ENCODE measurements at regions not wholly inside any gene's neighbourhood (a gene's known extent, or its start where the extent isn't known, plus 50 kb on each side); places are given as distances from the start of the nearest gene placed in this dataset.

- no peak overlapping the region for H3K27ac ChIP-seq (ENCODE audit: low read depth, low read length, severe bottlenecking)
- no peaks in the 10 kb centered on the region for H3K9me3 ChIP-seq (ENCODE audit: control insufficient read depth, low read length)
- H3K36me3 ChIP-seq (ENCODE audit: control insufficient read depth, insufficient read depth, low read length): no peaks in the 10 kb centered on the region
- peaks cover 54% of the 10 kb centered on the region for H3K4me1 ChIP-seq (ENCODE audit: control insufficient read depth, insufficient read depth, low read length, poor library complexity, severe bottlenecking)
- no peak overlapping the region for H3K4me3 ChIP-seq (ENCODE audit: extremely low read depth, insufficient read depth, low read length, poor library complexity, severe bottlenecking)
- 77 to 81% methylated on average over 14 to 16 of the region's 17 CpGs for WGBS, 2 experiments (ENCODE audit: insufficient coverage in 2 of 2)
Measured at GRCh38 chr11:119794141-119794665, 65.2 kb upstream of the NECTIN1 start.

GRCh38 chr11:119793335-119793984, 64.5 kb upstream of the NECTIN1 start:
- WGBS, 2 experiments (ENCODE audit: insufficient coverage in 2 of 2): 72 to 73% methylated on average over 8 to 9 of the region's 10 CpGs
- no peaks in the 10 kb centered on the region for H3K9me3 ChIP-seq (ENCODE audit: control insufficient read depth, low read length)
- H3K36me3 ChIP-seq (ENCODE audit: control insufficient read depth, insufficient read depth, low read length): no peaks in the 10 kb centered on the region
- H3K27ac ChIP-seq (ENCODE audit: low read depth, low read length, severe bottlenecking): no peak overlapping the region
- no peak overlapping the region for H3K4me3 ChIP-seq (ENCODE audit: extremely low read depth, insufficient read depth, low read length, poor library complexity, severe bottlenecking)
- H3K4me1 ChIP-seq (ENCODE audit: control insufficient read depth, insufficient read depth, low read length, poor library complexity, severe bottlenecking): peaks cover 61% of the 10 kb centered on the region

GRCh38 chr11:119791701-119792151, 62.7 kb upstream of the NECTIN1 start:
- no peak overlapping the region for H3K27ac ChIP-seq (ENCODE audit: low read depth, low read length, severe bottlenecking)
- H3K36me3 ChIP-seq (ENCODE audit: control insufficient read depth, insufficient read depth, low read length): no peaks in the 10 kb centered on the region
- peaks cover 51% of the 10 kb centered on the region for H3K4me1 ChIP-seq (ENCODE audit: control insufficient read depth, insufficient read depth, low read length, poor library complexity, severe bottlenecking)
- WGBS, 2 experiments (ENCODE audit: insufficient coverage in 2 of 2): 7% methylated on average over 3 to 6 of the region's 6 CpGs
- H3K4me3 ChIP-seq (ENCODE audit: extremely low read depth, insufficient read depth, low read length, poor library complexity, severe bottlenecking): no peak overlapping the region
- H3K9me3 ChIP-seq (ENCODE audit: control insufficient read depth, low read length): no peaks in the 10 kb centered on the region

GRCh38 chr11:119791047-119791446, 62.0 kb upstream of the NECTIN1 start:
- H3K4me3 ChIP-seq (ENCODE audit: extremely low read depth, insufficient read depth, low read length, poor library complexity, severe bottlenecking): no peak overlapping the region
- H3K36me3 ChIP-seq (ENCODE audit: control insufficient read depth, insufficient read depth, low read length): no peaks in the 10 kb centered on the region
- no peak overlapping the region for H3K27ac ChIP-seq (ENCODE audit: low read depth, low read length, severe bottlenecking)
- H3K4me1 ChIP-seq (ENCODE audit: control insufficient read depth, insufficient read depth, low read length, poor library complexity, severe bottlenecking): peaks cover 44% of the 10 kb centered on the region
- no peaks in the 10 kb centered on the region for H3K9me3 ChIP-seq (ENCODE audit: control insufficient read depth, low read length)
- 46 to 63% methylated on average over 3 to 6 of the region's 6 CpGs for WGBS, 2 experiments (ENCODE audit: insufficient coverage in 2 of 2)

GRCh38 chr11:119790476-119790875, 61.5 kb upstream of the NECTIN1 start:
- H3K9me3 ChIP-seq (ENCODE audit: control insufficient read depth, low read length): no peaks in the 10 kb centered on the region
- whole genome bisulfite sequencing, 2 experiments (ENCODE audit: insufficient coverage in 2 of 2): 71 to 79% methylated on average over 6 of the region's 9 CpGs
- H3K27ac ChIP-seq (ENCODE audit: low read depth, low read length, severe bottlenecking): no peak overlapping the region
- no peak overlapping the region for H3K4me3 ChIP-seq (ENCODE audit: extremely low read depth, insufficient read depth, low read length, poor library complexity, severe bottlenecking)
- no peaks in the 10 kb centered on the region for H3K36me3 ChIP-seq (ENCODE audit: control insufficient read depth, insufficient read depth, low read length)
- peaks cover 39% of the 10 kb centered on the region for H3K4me1 ChIP-seq (ENCODE audit: control insufficient read depth, insufficient read depth, low read length, poor library complexity, severe bottlenecking)

GRCh38 chr11:119789766-119790407, 60.9 kb upstream of the NECTIN1 start:
- Histone ChIP-seq H3K4me1 (ENCODE audit: control insufficient read depth, insufficient read depth, low read length, poor library complexity, severe bottlenecking) (peaks cover 33% of the 10 kb centered on the region), H3K4me3 (ENCODE audit: extremely low read depth, insufficient read depth, low read length, poor library complexity, severe bottlenecking) (no peak overlapping the region), H3K27ac (ENCODE audit: low read depth, low read length, severe bottlenecking) (no peak overlapping the region), H3K36me3 (ENCODE audit: control insufficient read depth, insufficient read depth, low read length) (no peaks in the 10 kb centered on the region), H3K9me3 (ENCODE audit: control insufficient read depth, low read length) (no peaks in the 10 kb centered on the region)
- 82 to 91% methylated on average over 7 to 10 of the region's 11 CpGs for WGBS, 2 experiments (ENCODE audit: insufficient coverage in 2 of 2)

- WGBS, 2 experiments (ENCODE audit: insufficient coverage in 2 of 2): 67 to 74% methylated on average over 14 to 17 of the region's 22 CpGs
- no peaks in the 10 kb centered on the region for H3K9me3 ChIP-seq (ENCODE audit: control insufficient read depth, low read length)
- no peak overlapping the region for H3K27ac ChIP-seq (ENCODE audit: low read depth, low read length, severe bottlenecking)
- H3K4me3 ChIP-seq (ENCODE audit: extremely low read depth, insufficient read depth, low read length, poor library complexity, severe bottlenecking): no peak overlapping the region
- H3K36me3 ChIP-seq (ENCODE audit: control insufficient read depth, insufficient read depth, low read length): no peaks in the 10 kb centered on the region
- H3K4me1 ChIP-seq (ENCODE audit: control insufficient read depth, insufficient read depth, low read length, poor library complexity, severe bottlenecking): peaks cover 31% of the 10 kb centered on the region
Measured at GRCh38 chr11:119788911-119789560, 60.0 kb upstream of the NECTIN1 start.

GRCh38 chr11:119788096-119788883, 59.3 kb upstream of the NECTIN1 start:
- no peaks in the 10 kb centered on the region for H3K9me3 ChIP-seq (ENCODE audit: control insufficient read depth, low read length)
- 88 to 94% methylated on average over 8 to 9 of the region's 12 CpGs for WGBS, 2 experiments (ENCODE audit: insufficient coverage in 2 of 2)
- peaks cover 36% of the 10 kb centered on the region for H3K4me1 ChIP-seq (ENCODE audit: control insufficient read depth, insufficient read depth, low read length, poor library complexity, severe bottlenecking)
- H3K36me3 ChIP-seq (ENCODE audit: control insufficient read depth, insufficient read depth, low read length): no peaks in the 10 kb centered on the region
- H3K4me3 ChIP-seq (ENCODE audit: extremely low read depth, insufficient read depth, low read length, poor library complexity, severe bottlenecking): no peak overlapping the region
- no peak overlapping the region for H3K27ac ChIP-seq (ENCODE audit: low read depth, low read length, severe bottlenecking)

- Histone ChIP-seq H3K9me3 (ENCODE audit: control insufficient read depth, low read length) (no peaks in the 10 kb centered on the region), H3K4me3 (ENCODE audit: extremely low read depth, insufficient read depth, low read length, poor library complexity, severe bottlenecking) (no peak overlapping the region)
- 77 to 83% methylated on average over 6 of the region's 6 CpGs for WGBS, 2 experiments (ENCODE audit: insufficient coverage in 2 of 2)
Measured at GRCh38 chr11:119787074-119787461, 58.1 kb upstream of the NECTIN1 start.

GRCh38 chr11:119786431-119787073, 57.6 kb upstream of the NECTIN1 start:
- Histone ChIP-seq H3K9me3 (ENCODE audit: control insufficient read depth, low read length) (no peaks in the 10 kb centered on the region), H3K36me3 (ENCODE audit: control insufficient read depth, insufficient read depth, low read length) (no peaks in the 10 kb centered on the region), H3K27ac (ENCODE audit: low read depth, low read length, severe bottlenecking) (no peak overlapping the region), H3K4me3 (ENCODE audit: extremely low read depth, insufficient read depth, low read length, poor library complexity, severe bottlenecking) (no peak overlapping the region), H3K4me1 (ENCODE audit: control insufficient read depth, insufficient read depth, low read length, poor library complexity, severe bottlenecking) (peaks cover 46% of the 10 kb centered on the region)
- 84 to 91% methylated on average over 8 of the region's 10 CpGs for WGBS, 2 experiments (ENCODE audit: insufficient coverage in 2 of 2)

More at GRCh38 chr11:119787074-119787461, 58.1 kb upstream of the NECTIN1 start:
- no peaks in the 10 kb centered on the region for H3K36me3 ChIP-seq (ENCODE audit: control insufficient read depth, insufficient read depth, low read length)
- peaks cover 46% of the 10 kb centered on the region for H3K4me1 ChIP-seq (ENCODE audit: control insufficient read depth, insufficient read depth, low read length, poor library complexity, severe bottlenecking)
- H3K27ac ChIP-seq (ENCODE audit: low read depth, low read length, severe bottlenecking): no peak overlapping the region

All from mesodermal cell (in vitro differentiated cells).